ENCODE measurements at regions not wholly inside any gene's neighbourhood (a gene's known extent, or its start where the extent isn't known, plus 50 kb on each side); places are given as distances from the start of the nearest gene placed in this dataset.

GRCh38 chr5:124480964-124481363, 265.5 kb downstream of the ZNF608 start:
- H4K8ac ChIP-seq (ENCODE audit: extremely low read depth, insufficient read depth, low read length), result no peak overlapping the region
- H4K91ac ChIP-seq (replicated peaks; ENCODE audit: insufficient read length, low read length), result no peak overlapping the region
- H2BK120ac ChIP-seq (replicated peaks; ENCODE audit: low read depth, low read length), result no peak overlapping the region
- H3K4ac ChIP-seq (replicated peaks; ENCODE audit: insufficient read length, low read depth, low read length), result no peak overlapping the region
- H4K20me1 ChIP-seq (replicated peaks in 1 of 2; ENCODE audit: control insufficient read depth in 1 of 2, insufficient read depth in 2 of 2, low read length in 2 of 2), result no peaks in the 10 kb centered on the region
- H3K9me3 ChIP-seq (ENCODE audit: insufficient read depth in 2 of 2, low read depth in 1 of 2, low read length in 1 of 2), result no peaks in the 10 kb centered on the region
- FAIRE-seq, result no peak
- H3K4me2 ChIP-seq (ENCODE audit: insufficient read depth in 1 of 2, low read depth in 2 of 2, low read length in 2 of 2), result no peak overlapping the region
- H4K5ac ChIP-seq (ENCODE audit: insufficient read length, low read depth, low read length), result no peak overlapping the region
- H2BK20ac ChIP-seq (ENCODE audit: low read length), result no peak overlapping the region
- H2AK5ac ChIP-seq (ENCODE audit: low read depth, low read length), result no peak overlapping the region
- H3K56ac ChIP-seq (replicated peaks; ENCODE audit: insufficient read length, low read depth, low read length), result no peak overlapping the region
- CTCF ChIA-PET (ENCODE audit: partially characterized antibody), result no interaction called here
- H2AFZ ChIP-seq (ENCODE audit: low read length), result no peak overlapping the region
- peaks cover 2 to 13% (median 7%) of the 10 kb centered on the region in 4 experiments; a peak in 6 of 7 replicates for H3K4me1 ChIP-seq (replicated peaks in 1 of 4; ENCODE audit: control insufficient read depth in 3 of 4, insufficient read depth in 4 of 4, low read length in 3 of 4)
- H3K14ac ChIP-seq (ENCODE audit: insufficient read length), result no peak overlapping the region
- no peak overlapping the region for H2BK5ac ChIP-seq (ENCODE audit: low read depth, low read length)
- H3K79me1 ChIP-seq (ENCODE audit: low read depth, low read length), result no peaks in the 10 kb centered on the region
- no peak overlapping the region for H2BK12ac ChIP-seq (ENCODE audit: low read depth, low read length)
- no peaks in the 10 kb centered on the region for H3K36me3 ChIP-seq (ENCODE audit: control insufficient read depth in 2 of 4, insufficient read depth in 4 of 4, low read length in 3 of 4)
- no peaks in the 10 kb centered on the region for H3K27me3 ChIP-seq (replicated peaks in 1 of 4; ENCODE audit: control insufficient read depth in 3 of 4, extremely low read depth in 1 of 4, insufficient read depth in 3 of 4, low read length in 3 of 4)
- H3K9ac ChIP-seq (replicated peaks in 1 of 4; ENCODE audit: extremely low read depth in 1 of 4, low read depth in 3 of 4, low read length in 3 of 4), result no peak overlapping the region
- no peak overlapping the region for H2BK15ac ChIP-seq (ENCODE audit: low read length)
- H3K18ac ChIP-seq (ENCODE audit: extremely low read depth, low read length), result no peak overlapping the region; the same call in 1 of the 2 replicates
- no peaks in the 10 kb centered on the region for H3K23me2 ChIP-seq (ENCODE audit: low read depth, low read length)
- 89% methylated on average over 5 of the region's 5 CpGs; no CpG with 5 or more reads in 1 of the 2 experiments for WGBS, 2 experiments (ENCODE audit: extremely low coverage in 1 of 2, insufficient coverage in 1 of 2, insufficient read length in 1 of 2, insufficient replicate concordance in 2 of 2, low coverage in 1 of 2, low lambda C conversion rate in 2 of 2, missing lambda C conversion rate in 1 of 2)
- POLR2A ChIA-PET (ENCODE audit: partially characterized antibody), result no interaction called here
- H3K4me3 ChIP-seq (ENCODE audit: extremely low read depth in 1 of 4, insufficient read depth in 2 of 4, low read depth in 3 of 4, low read length in 4 of 4), result no peak overlapping the region
- no peak overlapping the region for H3K23ac ChIP-seq (ENCODE audit: insufficient read length)
- no peak for DNase-seq (ENCODE audit: low read depth in 1 of 2, low spot score in 2 of 2)
- no peak overlapping the region for H3K27ac ChIP-seq (ENCODE audit: low read depth, low read length)
- H3K79me2 ChIP-seq (ENCODE audit: control insufficient read depth in 1 of 2, insufficient read depth in 2 of 2, low read length in 2 of 2), result no peaks in the 10 kb centered on the region
- TF ChIP-seq EZH2 (IDR thresholded peaks at IDR 0.05; ENCODE audit: low read depth, low read length, severe bottlenecking) (no peak), NANOG (IDR thresholded peaks at IDR 0.05; ENCODE audit: insufficient read depth, low read depth, low read length, poor library complexity, severe bottlenecking) (no peak), JUN (IDR thresholded peaks at IDR 0.05; ENCODE audit: low read depth, low read length) (no peak), TAF7 (optimal IDR thresholded peaks at IDR 0.05; ENCODE audit: borderline replicate concordance, low read depth, low read length) (no peak), SAP30 (IDR thresholded peaks at IDR 0.05; ENCODE audit: insufficient read depth, insufficient replicate concordance, low read length) (no peak), POLR2A (IDR thresholded peaks at IDR 0.05; ENCODE audit: control extremely low read depth in 1 of 2, low read depth in 2 of 2, low read length in 2 of 2) (no peak), SP4 (IDR thresholded peaks at IDR 0.05; ENCODE audit: low read length) (no peak), SIN3A (conservative IDR thresholded peaks at IDR 0.05 in 1 of 2, IDR thresholded peaks at IDR 0.05 in 1 of 2; ENCODE audit: low read depth in 1 of 2, low read length in 2 of 2) (no peak), USF2 (IDR thresholded peaks at IDR 0.05; ENCODE audit: low read length) (no peak), YY1 (IDR thresholded peaks at IDR 0.05; ENCODE audit: low read depth, low read length) (no peak), JUND (IDR thresholded peaks at IDR 0.05; ENCODE audit: low read length) (no peak), SUZ12 (IDR thresholded peaks at IDR 0.05; ENCODE audit: low read length) (no peak), RXRA (IDR thresholded peaks at IDR 0.05; ENCODE audit: insufficient read depth, low read depth, low read length) (no peak), RAD21 (IDR thresholded peaks at IDR 0.05 in 1 of 2, conservative IDR thresholded peaks at IDR 0.05 in 1 of 2; ENCODE audit: low read depth in 2 of 2, low read length in 2 of 2) (no peak)

Measured in H1 (cell line).